ENCODE measurements at regions not wholly inside any gene's neighbourhood (a gene's known extent, or its start where the extent isn't known, plus 50 kb on each side); places are given as distances from the start of the nearest gene placed in this dataset.
"Not testable (repeated sequence)": the region's sequence is repeated elsewhere in the genome, so short reads cannot be mapped to it uniquely, and the experiment has no call there.

DNA sequence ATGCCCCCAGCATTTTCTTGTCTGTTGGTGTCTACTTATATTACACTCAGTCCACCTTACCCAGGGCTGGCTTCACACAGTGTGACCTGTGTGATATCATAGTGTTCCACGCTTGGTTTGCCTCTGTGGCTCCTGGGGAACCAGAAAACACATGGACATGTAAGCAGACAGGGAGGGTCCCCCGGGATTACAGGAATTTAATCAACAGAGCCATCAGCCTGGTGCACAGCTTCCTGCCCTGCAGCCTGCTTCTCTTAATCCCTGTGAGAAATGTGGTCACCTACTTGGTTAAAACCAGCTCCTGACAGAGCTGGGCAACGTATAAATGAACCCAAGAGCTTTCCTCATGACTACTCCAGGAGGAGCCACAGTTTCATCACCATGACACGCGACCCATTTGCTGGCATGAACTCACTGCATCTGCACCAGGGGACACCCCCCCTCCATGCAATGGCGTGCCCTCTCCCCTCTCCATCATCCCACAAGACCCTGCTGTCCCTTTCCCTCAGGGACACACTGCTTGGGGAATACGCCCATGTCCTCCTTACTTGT, 152.1 kb downstream of the UQCRFS1 start:
- in situ Hi-C loops (cut with MboI; ENCODE audit: low sequenced_read_pairs) = no loop called here

DNA sequence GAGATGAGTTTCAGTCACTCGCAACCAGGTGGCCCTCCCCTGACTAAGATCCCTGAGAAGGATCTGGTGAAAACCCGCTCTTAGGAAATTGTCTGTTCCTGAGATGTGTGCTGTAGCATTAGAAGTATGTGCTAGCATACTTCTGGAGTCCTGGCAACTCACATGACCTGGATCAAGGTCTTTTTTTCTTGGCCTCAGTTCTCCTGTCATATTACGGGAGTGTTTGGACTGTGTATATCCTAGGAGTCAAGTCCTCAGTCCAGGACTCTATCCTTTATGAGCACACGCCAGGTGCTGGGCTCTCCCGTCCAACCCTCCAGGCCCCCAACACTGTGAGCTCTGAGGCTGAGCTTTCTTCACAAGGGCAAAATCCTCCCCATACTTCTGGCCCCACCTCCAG, 156.4 kb downstream of the UQCRFS1 start:
- in situ Hi-C loops (cut with MboI; ENCODE audit: low sequenced_read_pairs) = no loop called here

DNA sequence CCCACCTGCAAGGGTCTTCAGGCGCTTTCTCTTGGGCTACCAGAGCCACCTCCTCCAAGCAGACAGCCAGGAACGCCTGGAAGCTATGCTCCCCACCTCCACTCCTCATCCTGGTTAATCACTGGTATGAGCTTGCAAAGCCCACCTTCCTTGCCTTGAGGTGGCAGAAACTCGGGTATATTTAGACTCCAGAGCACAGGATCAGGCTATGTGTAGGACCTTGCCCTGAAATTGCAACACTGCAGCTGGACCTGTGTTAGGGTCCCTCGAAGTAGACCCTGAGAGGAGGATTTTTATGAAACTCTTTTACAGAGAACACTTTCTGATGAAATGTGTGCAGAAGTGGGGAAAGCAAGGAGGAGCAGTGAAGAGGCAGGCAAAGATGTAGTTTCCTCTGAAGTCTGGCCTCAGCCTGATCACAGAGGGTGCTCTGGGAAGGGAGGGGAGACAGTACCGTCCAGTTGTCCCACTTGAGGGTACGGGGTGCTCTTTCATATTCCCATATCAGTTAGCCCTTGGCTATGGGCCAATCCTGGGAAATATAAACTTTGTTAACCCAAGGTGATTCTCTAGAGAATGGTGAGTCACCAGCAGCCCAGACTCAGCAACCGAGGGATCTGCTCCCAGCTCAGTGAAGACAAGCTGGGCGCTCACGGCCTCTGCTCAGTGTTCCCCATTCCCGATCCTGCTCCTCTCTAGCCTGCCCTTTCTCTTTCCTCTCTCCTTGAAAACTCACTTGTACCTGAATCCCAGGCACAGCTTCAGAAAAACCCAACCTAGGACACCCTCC, 157.9 kb downstream of the UQCRFS1 start:
- in situ Hi-C loops (cut with MboI; ENCODE audit: low sequenced_read_pairs) = no loop called here

DNA sequence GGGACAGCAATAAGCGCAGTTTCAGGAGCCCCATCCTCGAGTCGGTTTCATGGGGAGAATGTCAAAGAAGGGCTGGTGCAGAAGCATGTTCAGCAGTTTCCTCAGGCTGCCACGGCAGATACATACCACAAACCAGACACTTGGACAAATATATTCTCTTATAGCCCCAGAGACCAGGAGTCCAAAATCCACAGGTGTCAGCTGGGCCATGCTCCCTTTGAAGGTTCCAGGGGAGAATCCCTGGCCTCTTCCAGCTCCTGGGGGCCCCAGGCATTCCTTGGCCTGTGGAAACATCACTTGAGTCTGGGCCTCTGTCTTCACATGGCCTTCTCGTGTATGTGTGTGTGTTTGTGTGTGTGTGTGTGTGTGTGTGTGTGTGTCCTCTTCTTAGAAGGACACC, 164.1 kb downstream of the UQCRFS1 start:
- in situ Hi-C loops (cut with MboI; ENCODE audit: low sequenced_read_pairs) = no loop called here

GRCh38 chr19:29045679-29046254, 167.2 kb downstream of the UQCRFS1 start:
- in situ Hi-C loops (cut with MboI; ENCODE audit: low sequenced_read_pairs) = no loop called here

GRCh38 chr19:29044037-29044436, 168.9 kb downstream of the UQCRFS1 start:
- in situ Hi-C loops (cut with MboI; ENCODE audit: low sequenced_read_pairs) = no loop called here

- in situ Hi-C loops (cut with MboI; ENCODE audit: low sequenced_read_pairs) = no loop called here
These were observed 170.5 kb downstream of the UQCRFS1 start for GRCh38 chr19:29042450-29042849.

DNA sequence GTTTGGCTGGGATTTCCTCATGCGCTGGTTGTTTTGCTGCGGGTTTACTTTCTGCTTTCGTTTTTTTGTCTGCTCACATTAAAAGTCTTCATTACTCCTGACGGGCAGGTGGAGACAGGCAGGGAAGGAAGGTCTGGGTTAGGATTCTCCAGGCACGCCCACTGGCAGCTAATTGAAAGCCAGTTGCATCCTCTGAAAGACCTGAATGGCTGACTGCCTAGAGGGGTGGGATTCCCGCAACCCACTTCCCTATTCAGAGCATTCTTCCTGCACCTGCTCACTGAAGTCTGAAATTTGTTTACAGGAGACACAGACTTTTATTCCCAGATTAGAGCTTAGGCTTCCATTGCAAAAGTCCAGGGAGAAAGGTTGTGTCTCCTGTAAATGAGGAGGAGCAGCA, 172.0 kb downstream of the UQCRFS1 start:
- in situ Hi-C loops (cut with MboI; ENCODE audit: low sequenced_read_pairs) = no loop called here

DNA sequence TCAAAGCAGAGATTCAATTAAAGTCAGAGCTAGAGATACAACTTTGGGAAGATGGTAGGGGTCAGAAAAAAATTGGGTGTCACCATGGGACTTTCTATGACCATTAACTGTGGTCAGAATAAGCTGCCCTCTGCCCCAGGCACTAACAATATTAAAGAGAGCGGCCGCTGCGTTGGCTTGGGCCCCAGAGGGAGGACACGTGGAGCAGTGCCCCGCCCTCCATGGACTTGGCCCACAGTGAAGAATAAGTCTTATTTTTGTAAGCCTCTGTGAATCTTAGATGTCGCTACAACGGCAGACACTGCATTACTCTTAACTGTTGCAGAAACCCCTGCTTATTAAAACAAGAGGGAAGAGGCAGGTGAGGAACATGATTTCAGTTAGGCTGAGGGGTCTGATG, 172.7 kb downstream of the UQCRFS1 start:
- in situ Hi-C loops (cut with MboI; ENCODE audit: low sequenced_read_pairs) = no loop called here

GRCh38 chr19:29039036-29039435, 173.9 kb downstream of the UQCRFS1 start:
- in situ Hi-C loops (cut with MboI; ENCODE audit: low sequenced_read_pairs) = not testable (repeated sequence)

- in situ Hi-C loops (cut with MboI; ENCODE audit: low sequenced_read_pairs) = no loop called here
These were observed 181.7 kb downstream of the UQCRFS1 start for GRCh38 chr19:29031216-29031615.

DNA sequence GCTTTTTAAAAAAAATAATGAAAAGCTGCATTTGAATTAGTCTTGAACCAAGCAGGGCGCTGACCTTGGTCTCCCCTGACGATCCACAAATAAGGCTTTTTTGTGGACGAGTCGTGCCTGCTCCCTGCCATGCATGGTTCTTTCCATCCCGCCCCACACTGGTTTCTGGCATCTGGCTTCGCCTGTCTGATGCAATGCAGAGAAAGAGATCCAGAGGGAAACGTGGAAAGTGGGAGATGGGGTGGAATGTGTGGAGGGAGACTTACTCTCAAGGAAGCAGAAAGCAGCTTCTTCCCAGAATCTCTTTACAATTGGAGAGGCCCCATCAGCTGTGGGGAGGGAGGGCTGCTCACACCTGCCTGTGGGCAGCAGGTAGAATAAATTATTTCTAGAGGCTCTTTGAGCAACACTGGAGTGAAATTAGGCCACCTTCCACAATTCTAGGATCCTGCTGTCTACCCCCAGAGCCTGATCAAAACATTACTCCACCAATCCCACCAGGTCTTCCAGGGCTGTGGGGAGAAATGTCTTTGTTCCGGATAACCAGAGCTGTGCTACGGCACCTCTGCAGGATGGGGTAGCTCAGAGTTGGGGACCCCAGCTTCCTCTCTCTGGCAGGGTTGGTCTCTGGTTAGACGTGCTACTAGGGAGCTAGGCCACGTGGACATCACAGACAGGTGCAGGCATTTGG, 183.5 kb downstream of the UQCRFS1 start:
- in situ Hi-C loops (cut with MboI; ENCODE audit: low sequenced_read_pairs) = no loop called here

GRCh38 chr19:29022599-29022998, 190.4 kb downstream of the UQCRFS1 start:
- in situ Hi-C loops (cut with MboI; ENCODE audit: low sequenced_read_pairs) = no loop called here

- in situ Hi-C loops (cut with MboI; ENCODE audit: low sequenced_read_pairs) = no loop called here
These were observed 190.8 kb downstream of the UQCRFS1 start for GRCh38 chr19:29022165-29022564.

DNA sequence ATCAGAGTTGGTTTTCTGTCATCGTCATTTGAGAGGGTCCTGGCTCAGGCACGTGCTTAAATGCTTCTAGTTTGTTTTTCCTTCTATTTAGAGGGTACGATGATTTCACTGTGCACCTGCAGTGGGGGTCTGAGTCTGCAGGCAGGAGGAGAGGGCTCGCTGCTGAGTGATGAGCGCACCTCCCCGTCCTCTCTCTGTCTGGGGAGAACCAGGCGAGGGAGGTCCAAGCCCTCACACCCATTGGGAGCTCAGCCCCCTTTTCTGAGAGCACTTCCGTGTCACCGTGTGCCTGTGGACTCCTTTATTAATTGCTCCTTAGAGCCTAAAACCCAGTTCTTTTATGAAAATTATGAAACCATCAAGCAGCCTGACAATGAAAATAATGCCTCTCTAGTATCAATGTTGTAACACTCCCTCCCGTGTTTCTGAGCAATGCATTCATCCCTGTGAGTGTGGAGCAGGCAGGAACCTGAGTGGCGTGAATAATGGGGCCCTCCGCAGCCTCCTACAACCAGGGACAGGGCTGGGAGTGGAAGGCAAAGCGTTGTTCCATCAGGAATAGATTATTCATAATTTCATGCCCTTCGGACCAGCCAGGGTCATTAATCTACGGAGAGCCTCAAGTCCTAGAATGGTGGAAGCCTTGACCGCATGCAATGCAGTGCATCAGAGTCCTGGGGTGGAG, 191.6 kb downstream of the UQCRFS1 start:
- in situ Hi-C loops (cut with MboI; ENCODE audit: low sequenced_read_pairs) = no loop called here

DNA sequence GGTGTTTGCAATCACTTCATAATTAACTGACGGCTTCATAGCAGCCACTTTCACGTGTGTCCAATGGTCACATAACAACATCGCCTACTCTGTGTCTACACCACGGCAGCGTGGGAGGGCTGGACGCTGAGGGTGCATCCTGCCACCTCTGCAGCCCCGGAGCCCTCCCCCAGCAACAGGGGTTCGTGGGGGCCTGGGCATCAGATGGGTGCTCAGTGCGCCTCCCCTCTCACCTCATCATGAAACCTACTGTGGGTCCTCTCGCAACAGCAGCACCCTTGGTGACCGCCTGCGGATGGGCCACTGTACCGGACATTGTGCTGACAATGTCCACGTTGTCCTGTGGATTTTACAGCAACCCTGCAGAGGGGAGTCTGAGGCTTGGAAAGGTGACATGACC, 193.5 kb downstream of the UQCRFS1 start:
- in situ Hi-C loops (cut with MboI; ENCODE audit: low sequenced_read_pairs) = no loop called here

DNA sequence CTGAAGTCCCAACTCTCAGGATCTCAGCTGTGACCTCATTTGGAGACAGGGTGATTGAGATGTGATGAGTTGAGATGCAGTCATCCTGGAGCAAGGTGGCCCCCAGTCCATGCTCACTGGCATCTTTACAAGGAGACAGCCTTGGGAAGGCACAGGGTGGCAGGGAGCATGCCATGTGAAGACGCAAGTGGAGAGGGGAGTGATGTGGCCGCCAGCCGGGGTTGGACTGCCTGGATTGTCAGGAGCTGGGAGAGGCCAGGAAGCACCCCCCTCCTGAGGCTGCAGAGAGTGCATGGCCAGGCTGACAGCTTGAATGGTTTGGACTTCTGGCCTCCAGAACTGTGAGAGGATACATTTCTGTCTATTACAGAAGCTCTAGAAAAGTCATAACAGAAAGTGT, 194.4 kb downstream of the UQCRFS1 start:
- in situ Hi-C loops (cut with MboI; ENCODE audit: low sequenced_read_pairs) = no loop called here

- in situ Hi-C loops (cut with MboI; ENCODE audit: low sequenced_read_pairs) = no loop called here
These were observed 195.2 kb downstream of the UQCRFS1 start for GRCh38 chr19:29017788-29018187.

DNA sequence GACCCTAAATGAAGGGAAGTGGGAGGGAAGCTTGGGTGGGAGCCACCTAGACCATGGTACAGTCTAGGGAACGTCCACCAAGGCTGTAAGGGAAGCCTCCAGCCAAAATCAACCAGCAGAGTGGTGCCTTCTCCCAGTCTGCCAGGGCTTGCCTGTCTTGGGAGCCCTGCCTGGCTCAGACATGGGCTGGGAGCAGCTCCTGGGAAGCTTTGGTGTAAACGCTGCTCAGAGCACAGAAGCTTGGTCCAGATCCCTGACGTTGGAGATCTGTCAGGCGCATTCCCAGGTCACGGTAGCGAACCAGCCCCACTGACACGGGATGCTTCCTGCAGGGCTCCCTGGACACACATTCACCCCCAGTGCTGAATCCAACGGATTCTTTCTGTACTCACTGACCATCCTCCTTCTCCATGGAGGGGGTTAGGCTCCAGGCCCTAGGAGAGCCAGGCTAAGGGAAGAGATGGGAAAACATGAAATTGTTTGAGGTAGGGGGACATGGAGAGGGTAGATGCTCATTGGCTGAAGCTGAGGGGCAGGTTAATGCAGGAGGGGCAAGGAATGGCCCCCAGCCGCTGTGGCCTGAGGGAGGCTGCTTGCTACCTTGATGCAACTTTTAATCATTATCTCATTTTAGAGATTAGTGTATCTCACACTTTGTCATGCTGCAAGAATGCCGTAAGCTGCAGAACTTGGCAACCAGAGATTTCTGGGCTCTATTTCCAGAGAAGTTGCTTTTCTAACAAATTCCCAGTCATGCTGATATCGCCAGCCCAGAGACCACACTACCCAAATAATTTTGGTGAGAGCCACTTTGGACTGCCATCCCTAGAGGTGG, 195.8 kb downstream of the UQCRFS1 start:
- in situ Hi-C loops (cut with MboI; ENCODE audit: low sequenced_read_pairs) = no loop called here

DNA sequence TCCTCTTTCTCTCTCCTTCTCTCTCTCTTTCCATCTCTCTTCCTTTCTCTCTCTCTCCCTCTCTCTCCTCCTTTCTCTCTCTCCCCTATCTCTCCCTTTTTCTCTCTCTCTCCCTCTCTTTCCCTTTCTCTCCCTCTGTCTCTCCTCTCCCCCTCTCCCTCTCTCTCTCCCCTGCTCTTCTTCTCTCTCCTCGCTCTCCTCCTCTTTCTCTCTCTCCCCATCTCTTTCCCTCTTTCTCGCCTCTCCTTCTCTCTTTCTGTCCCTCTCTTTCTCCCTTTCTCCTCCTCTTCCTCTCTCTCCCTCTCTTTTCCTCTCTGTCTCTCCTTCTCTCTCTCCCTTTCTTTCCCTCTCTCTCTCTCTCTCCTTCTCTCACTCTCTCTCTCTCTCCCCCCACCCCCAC, 196.6 kb downstream of the UQCRFS1 start:
- in situ Hi-C loops (cut with MboI; ENCODE audit: low sequenced_read_pairs) = no loop called here

Measured in HL-60/S4 treated with phorbol 12-myristate 13-acetate at 8.2 ng/mL for 4 days and 3 days (cell line).